UCSD-AML1 (cell line): ENCODE measurements at regions not wholly inside any gene's neighbourhood (a gene's known extent, or its start where the extent isn't known, plus 50 kb on each side); places are given as distances from the start of the nearest gene placed in this dataset.

Experiments used
- DNase-seq: peaks from one replicate; lab custom pipeline; 2025; ENCODE audit not compliant: unreplicated experiment; lab: John Stamatoyannopoulos, UW

GRCh38 chr4:96166806-96167205 lies 326.9 kb downstream of the PDHA2 start:
- no peak for DNase-seq

- DNase-seq: no peak
Observed at GRCh38 chr4:96170198-96170597, 330.3 kb downstream of the PDHA2 start.

GRCh38 chr4:96173756-96174155 lies 333.9 kb downstream of the PDHA2 start:
- no peak for DNase-seq

GRCh38 chr4:96175871-96176270 lies 336.0 kb downstream of the PDHA2 start:
- no peak for DNase-seq

- DNase-seq: no peak
Observed at GRCh38 chr4:96183611-96184010, 343.7 kb downstream of the PDHA2 start.

- DNase-seq: no peak
Observed at GRCh38 chr4:96186593-96186992, 346.7 kb downstream of the PDHA2 start.

GRCh38 chr4:96189761-96190160 lies 349.9 kb downstream of the PDHA2 start:
- no peak for DNase-seq

- no peak for DNase-seq
Observed at GRCh38 chr4:96193061-96193460, 353.2 kb downstream of the PDHA2 start.

- no peak for DNase-seq
Observed at GRCh38 chr4:96194993-96195392, 355.1 kb downstream of the PDHA2 start.

GRCh38 chr4:96205143-96205936 lies 365.4 kb downstream of the PDHA2 start:
- no peak for DNase-seq

GRCh38 chr4:96227515-96227914 lies 387.6 kb downstream of the PDHA2 start:
- no peak for DNase-seq

GRCh38 chr4:96228463-96228862 lies 388.6 kb downstream of the PDHA2 start:
- DNase-seq: no peak

GRCh38 chr4:96240041-96240440 lies 400.1 kb downstream of the PDHA2 start:
- no peak for DNase-seq

GRCh38 chr4:96241819-96242218 lies 401.9 kb downstream of the PDHA2 start:
- no peak for DNase-seq

GRCh38 chr4:96247096-96247495 lies 407.2 kb downstream of the PDHA2 start:
- no peak for DNase-seq

- no peak for DNase-seq
Observed at GRCh38 chr4:96248225-96248624, 408.3 kb downstream of the PDHA2 start.

GRCh38 chr4:96260064-96260682 lies 420.3 kb downstream of the PDHA2 start:
- DNase-seq: no peak

GRCh38 chr4:96262057-96262456 lies 422.2 kb downstream of the PDHA2 start:
- peak; percentile 6 for DNase-seq

GRCh38 chr4:96263291-96263690 lies 423.4 kb downstream of the PDHA2 start:
- no peak for DNase-seq

- no peak for DNase-seq
Observed at GRCh38 chr4:96264941-96265463, 425.1 kb downstream of the PDHA2 start.

- no peak for DNase-seq
Observed at GRCh38 chr4:96293806-96294205, 453.9 kb downstream of the PDHA2 start.

- DNase-seq: no peak
Observed at GRCh38 chr4:96295143-96295741, 455.3 kb downstream of the PDHA2 start.
